Suprapubic skin (tissue), 4 donors: ENCODE measurements at regions not wholly inside any gene's neighbourhood (a gene's known extent, or its start where the extent isn't known, plus 50 kb on each side); places are given as distances from the start of the nearest gene placed in this dataset.

Experiments
- DNase-seq, 2 donors: peaks; one replicate each; pipeline ENCODE4 v3.0.0-alpha.2; 2019; ENCODE audit warnings: low spot score in 2 of 2
- H3K27ac ChIP-seq: fragments of 200-600 bp; sonication (generic); one replicate; pipeline ENCODE4 v1.5.1; 2019
- H3K27me3 ChIP-seq: fragments of 200-600 bp; sonication (generic); one replicate; pipeline ENCODE4 v1.5.1; 2019
- H3K36me3 ChIP-seq: fragments of 200-600 bp; sonication (generic); one replicate; pipeline ENCODE4 v1.5.1; 2019
- H3K4me1 ChIP-seq: fragments of 200-600 bp; sonication (generic); one replicate; pipeline ENCODE4 v1.5.1; 2019
- H3K4me3 ChIP-seq: fragments of 200-600 bp; sonication (generic); one replicate; pipeline ENCODE4 v1.5.1; 2019; ENCODE audit warnings: mild to moderate bottlenecking
- H3K9me3 ChIP-seq: fragments of 200-600 bp; sonication (generic); one replicate; pipeline ENCODE4 v1.5.1; 2019
- EP300 ChIP-seq: sonication (generic); formaldehyde crosslinking; IDR thresholded peaks from one replicate; pipeline ENCODE4 v1.6.1; 2017; ENCODE audit warnings: antibody characterized with exemption
- POLR2A ChIP-seq, 2 donors: fragments of 450-650 bp; IDR thresholded peaks; one replicate each; pipeline ENCODE4 v1.6.1; 2017; ENCODE audit warnings: antibody characterized with exemption in 2 of 2, mild to moderate bottlenecking in 2 of 2, moderate library complexity in 2 of 2
- POLR2AphosphoS5 ChIP-seq, 3 donors: sonication (generic); formaldehyde crosslinking; IDR thresholded peaks; one replicate each; pipeline ENCODE4 v1.6.1; 2017; ENCODE audit warnings: antibody characterized with exemption in 3 of 3
- WGBS: methylation state at CpG from one replicate; pipeline ENCODE4 v1.1.5; 2018; 5-methylcytosine and 5-hydroxymethylcytosine counted together
- TF ChIP-seq, protein P1 (sequence below), 2 donors: fragments of 200-600 bp in 1 of 2; fragments of 450-650 bp in 1 of 2; sonication (generic) in 1 of 2; IDR thresholded peaks; one replicate each; pipeline ENCODE4 v1.5.1; 2016 to 2019; ENCODE audit warnings: antibody characterized with exemption in 2 of 2, mild to moderate bottlenecking in 1 of 2, moderate library complexity in 1 of 2

DNA sequence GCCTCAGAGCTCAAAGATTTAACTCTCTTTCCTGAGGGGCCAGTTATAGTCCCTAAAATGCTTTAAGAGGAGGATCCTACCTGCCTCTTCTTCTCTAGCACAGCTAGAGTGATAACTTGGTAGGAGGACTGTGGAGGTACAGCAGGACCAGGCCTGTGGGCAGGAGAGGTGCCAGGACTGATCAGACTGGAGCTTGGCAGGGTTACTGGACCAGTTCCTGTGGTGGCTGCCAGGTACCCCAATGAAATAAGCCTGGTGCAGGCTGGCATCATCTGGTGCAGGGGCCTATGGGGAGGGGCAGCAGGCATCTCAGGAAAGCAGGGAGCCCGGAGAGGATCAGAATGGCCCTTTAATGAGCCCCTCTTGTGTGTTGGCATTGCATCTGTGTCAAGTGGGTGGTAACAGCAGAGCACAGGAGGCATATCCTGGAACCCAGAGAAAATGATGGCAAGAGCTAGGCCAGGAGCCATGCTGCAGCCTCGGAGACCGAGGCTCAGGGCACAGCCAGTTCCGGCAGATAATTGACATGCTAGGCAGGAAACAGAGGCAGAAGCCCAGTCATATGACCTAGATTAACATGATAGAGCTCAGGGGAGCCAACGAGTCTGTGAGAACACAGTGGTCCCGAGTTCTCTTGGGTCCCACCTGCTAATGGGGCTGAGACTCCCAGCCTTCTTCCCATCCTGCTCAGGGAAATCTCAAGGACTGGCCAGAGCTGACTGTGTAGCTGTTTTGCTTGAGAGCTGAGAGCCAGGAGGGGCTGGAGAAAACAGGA is 187.5 kb upstream of the ZBED5 start:
- Histone ChIP-seq H3K4me1 (peaks cover 14% of the 10 kb centered on the region), H3K36me3 (no peaks in the 10 kb centered on the region), H3K9me3 (no peaks in the 10 kb centered on the region), H3K4me3 (no peak overlapping the region), H3K27ac (no peak overlapping the region), H3K27me3 (no peaks in the 10 kb centered on the region)
- TF ChIP-seq POLR2A (IDR thresholded peaks at IDR 0.05) (no peak), POLR2AphosphoS5 (IDR thresholded peaks at IDR 0.05) (no peak), EP300 (no peak)
- TF ChIP-seq, protein P1, sequence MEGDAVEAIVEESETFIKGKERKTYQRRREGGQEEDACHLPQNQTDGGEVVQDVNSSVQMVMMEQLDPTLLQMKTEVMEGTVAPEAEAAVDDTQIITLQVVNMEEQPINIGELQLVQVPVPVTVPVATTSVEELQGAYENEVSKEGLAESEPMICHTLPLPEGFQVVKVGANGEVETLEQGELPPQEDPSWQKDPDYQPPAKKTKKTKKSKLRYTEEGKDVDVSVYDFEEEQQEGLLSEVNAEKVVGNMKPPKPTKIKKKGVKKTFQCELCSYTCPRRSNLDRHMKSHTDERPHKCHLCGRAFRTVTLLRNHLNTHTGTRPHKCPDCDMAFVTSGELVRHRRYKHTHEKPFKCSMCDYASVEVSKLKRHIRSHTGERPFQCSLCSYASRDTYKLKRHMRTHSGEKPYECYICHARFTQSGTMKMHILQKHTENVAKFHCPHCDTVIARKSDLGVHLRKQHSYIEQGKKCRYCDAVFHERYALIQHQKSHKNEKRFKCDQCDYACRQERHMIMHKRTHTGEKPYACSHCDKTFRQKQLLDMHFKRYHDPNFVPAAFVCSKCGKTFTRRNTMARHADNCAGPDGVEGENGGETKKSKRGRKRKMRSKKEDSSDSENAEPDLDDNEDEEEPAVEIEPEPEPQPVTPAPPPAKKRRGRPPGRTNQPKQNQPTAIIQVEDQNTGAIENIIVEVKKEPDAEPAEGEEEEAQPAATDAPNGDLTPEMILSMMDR (IDR thresholded peaks at IDR 0.05), result no peak
- no peak for DNase-seq
- 83% methylated on average over 6 of the region's 6 CpGs for WGBS

DNA sequence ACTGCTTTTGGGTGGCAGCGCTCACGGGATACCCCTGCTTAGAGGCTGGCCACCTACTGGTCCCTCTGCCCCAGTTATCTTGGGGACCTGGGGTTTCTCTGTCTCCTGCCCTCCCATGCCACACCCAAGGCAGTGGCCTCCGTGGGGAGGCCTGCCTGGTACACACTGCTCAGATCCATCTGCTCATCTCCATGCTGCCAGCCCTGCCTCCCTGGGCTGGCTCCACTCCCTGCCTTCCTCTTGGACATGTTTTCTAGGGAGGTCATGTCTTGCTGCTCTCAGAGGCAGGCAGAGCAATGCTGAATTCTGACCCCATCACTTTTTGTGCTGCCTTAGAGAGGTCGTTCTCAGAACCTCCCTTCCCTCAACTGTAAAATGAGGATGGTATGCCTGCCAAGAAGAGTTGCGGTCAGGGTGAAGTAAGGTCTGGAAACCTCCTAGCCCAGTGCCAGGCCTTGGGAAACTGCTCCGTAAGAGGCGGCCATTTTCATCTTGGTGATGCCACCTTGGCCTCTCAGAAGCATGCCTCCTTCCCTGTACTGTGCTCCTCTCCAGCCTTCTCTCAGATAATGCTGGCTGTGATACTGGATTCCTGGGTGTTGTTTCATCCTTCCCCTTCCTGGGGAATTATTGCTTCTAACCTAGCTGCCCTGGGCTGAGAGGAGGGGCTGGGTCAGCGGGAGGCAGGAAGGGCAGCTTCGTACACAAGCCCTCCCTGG is 186.4 kb upstream of the ZBED5 start:
- Histone ChIP-seq H3K36me3 (no peaks in the 10 kb centered on the region), H3K27me3 (no peaks in the 10 kb centered on the region), H3K27ac (no peak overlapping the region), H3K4me1 (peaks cover 14% of the 10 kb centered on the region), H3K4me3 (no peak overlapping the region), H3K9me3 (no peaks in the 10 kb centered on the region)
- TF ChIP-seq EP300, result no peak
- no peak for TF ChIP-seq POLR2A (IDR thresholded peaks at IDR 0.05)
- TF ChIP-seq, protein P1 (IDR thresholded peaks at IDR 0.05), result no peak
- no peak for TF ChIP-seq POLR2AphosphoS5 (IDR thresholded peaks at IDR 0.05)
- DNase-seq, result no peak
- WGBS, result 74% methylated on average over 9 of the region's 9 CpGs

DNA sequence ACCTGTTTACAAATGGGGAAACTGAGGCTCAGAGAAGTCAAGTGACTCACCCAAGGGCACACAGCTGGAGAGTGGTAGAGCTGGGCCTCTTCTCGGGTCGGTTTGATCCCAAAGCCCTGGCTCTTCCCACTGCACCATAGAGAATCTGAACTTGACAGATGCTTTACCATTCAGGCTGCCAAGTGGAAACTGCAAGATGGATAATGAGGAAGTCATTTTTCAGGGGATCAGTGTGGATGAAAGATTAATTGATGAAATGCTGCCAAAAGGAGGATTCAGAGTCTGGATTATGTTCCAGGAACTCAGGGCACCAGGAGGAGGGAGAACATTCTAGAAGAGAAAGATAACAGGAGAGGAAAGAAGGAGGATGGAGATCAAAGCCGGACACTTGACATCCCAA is 185.9 kb upstream of the ZBED5 start:
- peaks cover 14% of the 10 kb centered on the region for H3K4me1 ChIP-seq
- H3K9me3 ChIP-seq, result no peaks in the 10 kb centered on the region
- H3K36me3 ChIP-seq, result no peaks in the 10 kb centered on the region
- 94% methylated on average over 3 of the region's 3 CpGs for WGBS
- no peak for DNase-seq
- TF ChIP-seq POLR2AphosphoS5 (IDR thresholded peaks at IDR 0.05), result no peak
- TF ChIP-seq, protein P1 (IDR thresholded peaks at IDR 0.05), result no peak
- H3K4me3 ChIP-seq, result no peak overlapping the region
- no peaks in the 10 kb centered on the region for H3K27me3 ChIP-seq
- no peak overlapping the region for H3K27ac ChIP-seq

DNA sequence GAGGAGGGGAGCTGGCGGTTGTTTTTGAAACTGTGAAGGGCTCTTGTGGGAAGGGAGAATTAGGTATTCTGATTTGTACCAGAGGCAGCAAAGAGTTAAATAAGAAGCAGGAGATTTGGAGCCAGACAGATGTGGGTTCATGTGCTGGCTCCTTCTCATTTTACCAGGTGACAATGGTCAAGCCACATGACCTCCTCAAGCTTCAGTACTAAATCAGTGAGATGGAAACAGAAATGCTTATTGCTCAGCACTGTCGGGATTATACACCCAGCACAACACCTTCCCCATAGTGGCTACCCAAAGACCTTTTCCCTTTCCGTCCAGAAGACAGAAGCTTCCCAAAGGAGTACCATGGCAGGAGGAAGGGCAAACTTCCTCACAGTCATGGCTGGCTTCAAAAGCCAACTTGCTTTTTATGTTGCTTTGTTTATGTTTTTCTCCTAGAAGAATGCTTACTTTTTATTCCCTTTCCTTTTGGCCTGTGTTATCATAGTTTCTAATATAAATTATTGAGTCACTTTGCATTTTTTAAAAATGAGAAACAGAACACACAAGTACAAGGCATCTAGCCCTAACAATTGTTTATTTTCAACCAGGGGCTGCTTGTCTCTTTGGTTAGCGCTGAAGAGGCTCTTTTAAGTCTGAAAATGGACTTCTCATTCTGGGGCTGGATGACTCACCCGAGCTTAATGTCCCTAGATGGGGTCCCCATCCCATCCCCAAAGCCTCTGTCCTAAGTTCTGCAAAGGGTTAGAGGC is 181.5 kb upstream of the ZBED5 start:
- H3K4me3 ChIP-seq, result no peak overlapping the region
- no peak for DNase-seq
- no peaks in the 10 kb centered on the region for H3K9me3 ChIP-seq
- no peaks in the 10 kb centered on the region for H3K36me3 ChIP-seq
- peaks cover 4% of the 10 kb centered on the region for H3K4me1 ChIP-seq
- no peaks in the 10 kb centered on the region for H3K27me3 ChIP-seq
- WGBS, result 84% methylated on average over 5 of the region's 5 CpGs
- H3K27ac ChIP-seq, result no peak overlapping the region
- no peak for TF ChIP-seq POLR2AphosphoS5 (IDR thresholded peaks at IDR 0.05)
- TF ChIP-seq EP300, result no peak
- no peak for TF ChIP-seq POLR2A (IDR thresholded peaks at IDR 0.05)
- TF ChIP-seq, protein P1 (IDR thresholded peaks at IDR 0.05), result no peak

DNA sequence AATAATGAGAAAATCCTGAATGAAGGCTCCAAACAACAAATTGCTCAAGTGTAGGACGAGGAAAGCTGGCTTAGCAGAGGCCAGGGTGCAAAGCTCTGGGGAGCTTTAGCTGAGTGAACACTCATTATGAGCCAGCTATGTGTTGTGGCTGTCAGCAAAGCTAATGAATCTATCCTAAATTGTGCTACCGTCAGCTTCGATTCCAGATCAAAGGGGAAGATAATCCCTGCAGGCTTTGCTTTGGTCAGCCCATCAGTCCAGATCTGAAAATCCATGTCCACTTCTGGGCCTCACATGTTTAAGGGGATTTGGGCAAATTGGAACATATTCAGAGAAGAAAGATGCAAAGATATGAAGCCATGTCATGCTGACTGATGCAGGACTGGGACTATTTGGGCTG is 180.9 kb upstream of the ZBED5 start:
- Histone ChIP-seq H3K4me1 (peaks cover 4% of the 10 kb centered on the region), H3K36me3 (no peaks in the 10 kb centered on the region), H3K4me3 (no peak overlapping the region), H3K27ac (no peak overlapping the region), H3K27me3 (no peaks in the 10 kb centered on the region), H3K9me3 (no peaks in the 10 kb centered on the region)
- TF ChIP-seq, protein P1 (IDR thresholded peaks at IDR 0.05), result no peak
- TF ChIP-seq EP300, result no peak
- no peak for TF ChIP-seq POLR2A (IDR thresholded peaks at IDR 0.05)
- TF ChIP-seq POLR2AphosphoS5 (IDR thresholded peaks at IDR 0.05), result no peak
- DNase-seq, result no peak
- WGBS, result 77% methylated on average over 3 of the region's 3 CpGs
